HG02943 (cell line): ENCODE measurements at regions not wholly inside any gene's neighbourhood (a gene's known extent, or its start where the extent isn't known, plus 50 kb on each side); places are given as distances from the start of the nearest gene placed in this dataset.

ENCODE experiments used
- ATAC-seq: cut with Tn5 transposase; IDR thresholded peaks from one replicate; pipeline ENCODE4 v1.9.1; 2021; ENCODE audit warnings: mild to moderate bottlenecking, low read depth, moderate library complexity; ENCODE audit not compliant: unreplicated experiment

DNA sequence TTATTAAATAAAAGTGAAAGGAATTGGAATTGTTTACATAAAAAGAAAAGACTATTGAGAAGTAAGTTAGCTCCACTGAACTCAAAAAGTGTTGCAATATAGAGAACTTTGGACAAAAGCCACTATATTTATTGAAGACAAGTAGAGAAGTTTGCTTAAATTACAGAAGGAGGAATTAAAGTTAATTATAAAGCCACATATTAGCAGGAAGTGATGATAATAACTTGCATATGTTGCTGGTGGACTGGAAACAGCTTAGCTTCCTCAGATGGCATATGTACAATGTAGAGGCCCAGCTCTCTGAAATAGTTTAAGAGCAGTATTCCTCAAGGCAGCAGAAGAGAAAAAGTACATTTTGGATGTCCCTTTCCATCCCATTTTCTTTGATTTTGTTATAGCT, 400.7 kb downstream of the GATA3 start:
- ATAC-seq: no peak

DNA sequence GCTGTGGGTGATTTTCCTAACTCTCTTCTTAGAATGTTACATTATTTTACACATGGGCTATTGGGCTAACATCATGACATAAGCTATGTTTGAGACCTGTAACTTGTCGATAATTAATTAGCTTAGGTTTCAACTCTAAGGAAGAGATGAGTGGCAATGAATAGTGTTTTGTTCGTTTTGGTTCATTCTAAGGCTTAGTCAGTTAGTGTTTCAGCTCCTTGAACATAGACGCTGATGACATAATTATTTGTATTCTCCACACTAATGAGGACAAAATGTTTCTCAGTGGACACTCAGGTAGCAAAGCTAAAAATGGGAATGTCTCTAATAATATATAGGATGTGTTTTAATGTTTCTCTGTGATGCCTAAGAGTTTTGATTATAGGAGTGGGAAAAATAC, 401.9 kb downstream of the GATA3 start:
- ATAC-seq: no peak

GRCh38 chr10:8460626-8461025, 406.1 kb downstream of the GATA3 start:
- ATAC-seq: no peak

GRCh38 chr10:8462565-8462964, 408.1 kb downstream of the GATA3 start:
- ATAC-seq: no peak

DNA sequence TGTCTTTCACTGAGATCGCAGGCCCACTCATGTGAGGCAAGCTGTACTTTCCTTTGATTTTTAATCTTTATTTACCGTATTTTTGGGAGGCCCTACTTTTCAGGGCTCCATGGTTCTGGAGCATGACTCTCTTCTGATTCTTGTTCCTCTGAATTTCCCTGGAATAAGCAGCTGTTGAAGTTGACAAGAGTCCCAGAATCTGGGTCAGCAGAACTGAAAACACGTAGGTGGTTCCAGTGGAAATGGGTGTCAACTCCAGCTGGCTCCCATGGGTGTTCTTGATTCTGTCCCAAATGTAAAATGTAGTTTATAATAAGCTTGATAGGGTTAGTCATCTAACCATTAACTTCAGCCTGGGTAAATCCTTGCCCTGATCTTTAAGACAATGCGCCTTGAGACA, 409.4 kb downstream of the GATA3 start:
- no peak for ATAC-seq

DNA sequence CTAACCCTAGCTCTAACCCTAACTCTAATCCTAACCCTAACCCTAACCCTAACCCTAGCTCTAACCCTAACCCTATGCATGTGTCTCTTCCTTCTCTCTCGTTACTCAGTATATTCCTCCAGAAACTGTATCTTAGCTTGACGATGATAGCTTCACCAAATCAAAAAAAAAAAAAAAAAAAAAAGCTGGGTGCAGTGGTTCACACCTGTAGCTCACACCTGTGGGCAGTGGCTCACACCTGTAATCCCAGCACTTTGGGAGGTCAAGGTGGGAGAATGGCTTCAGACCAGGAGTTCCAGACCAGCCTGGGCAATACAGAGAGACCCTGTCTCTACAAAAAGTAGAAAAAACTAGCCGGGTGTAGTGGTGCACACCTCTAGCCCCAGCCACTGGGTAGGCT, 414.0 kb downstream of the GATA3 start:
- no peak for ATAC-seq

- no peak for ATAC-seq
Measured at GRCh38 chr10:8473205-8473604, 418.7 kb downstream of the GATA3 start.

GRCh38 chr10:8477300-8477699, 422.8 kb downstream of the GATA3 start:
- ATAC-seq: no peak

GRCh38 chr10:8481718-8482504, 427.4 kb downstream of the GATA3 start:
- ATAC-seq: no peak

DNA sequence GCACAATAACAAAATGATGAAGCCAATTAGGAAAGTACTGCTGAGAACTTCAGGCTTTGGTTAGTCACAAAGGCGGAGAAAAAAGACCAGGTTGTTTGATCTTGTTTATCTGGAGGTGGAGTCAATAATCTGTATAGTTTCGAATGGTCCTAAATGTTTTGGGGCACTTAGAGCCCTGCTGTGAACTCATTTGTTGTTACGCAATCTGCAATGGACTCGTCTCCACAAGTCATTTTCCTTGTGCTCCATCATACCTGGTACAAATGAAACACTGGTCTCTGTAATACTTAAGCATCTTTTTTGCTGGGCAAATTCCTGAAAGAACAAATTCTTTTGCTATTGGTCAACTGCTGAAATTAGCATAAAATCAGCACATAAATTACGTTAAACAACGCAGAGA, 430.5 kb downstream of the GATA3 start:
- no peak for ATAC-seq

DNA sequence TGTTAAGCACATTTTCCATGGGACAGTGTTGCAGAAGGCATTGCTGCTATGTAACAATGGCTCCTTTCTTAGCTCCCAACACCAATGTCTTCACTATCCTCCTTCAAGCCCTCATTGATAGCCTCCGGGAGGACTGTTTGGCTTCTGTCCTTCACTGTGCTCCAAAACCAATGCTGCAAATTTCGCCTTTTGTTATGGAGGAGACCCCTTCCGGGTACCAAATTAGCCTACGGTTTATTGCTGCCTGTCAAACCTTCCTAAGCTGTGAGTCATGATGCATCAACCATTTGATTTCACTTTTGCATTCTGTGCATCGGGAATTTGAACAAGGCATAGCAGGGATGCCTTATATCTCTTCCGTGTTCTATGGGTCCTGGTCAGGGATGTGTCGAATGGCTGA, 432.9 kb downstream of the GATA3 start:
- no peak for ATAC-seq

DNA sequence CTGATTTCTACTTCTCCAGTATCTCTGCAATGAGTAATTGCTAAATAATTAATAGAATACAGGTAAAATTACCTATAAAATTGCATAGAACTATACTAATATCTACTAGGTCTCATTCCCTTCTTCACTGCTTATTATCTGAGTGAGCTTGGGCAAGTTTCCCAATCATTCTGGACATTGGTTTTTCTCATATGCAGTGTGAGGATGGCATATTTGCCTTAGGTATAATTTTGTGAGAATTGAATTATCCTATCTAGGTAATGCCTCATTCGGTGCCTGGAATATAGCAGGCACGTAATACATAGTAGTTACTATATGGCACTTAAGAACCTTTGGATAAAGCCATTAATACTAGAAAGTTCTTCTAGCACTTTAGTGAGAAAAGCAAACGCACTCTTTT, 434.7 kb downstream of the GATA3 start:
- no peak for ATAC-seq

GRCh38 chr10:8489823-8490222, 435.3 kb downstream of the GATA3 start:
- no peak for ATAC-seq

GRCh38 chr10:8498290-8498689, 443.8 kb downstream of the GATA3 start:
- ATAC-seq: no peak

GRCh38 chr10:8498881-8499280, 444.4 kb downstream of the GATA3 start:
- ATAC-seq: no peak

DNA sequence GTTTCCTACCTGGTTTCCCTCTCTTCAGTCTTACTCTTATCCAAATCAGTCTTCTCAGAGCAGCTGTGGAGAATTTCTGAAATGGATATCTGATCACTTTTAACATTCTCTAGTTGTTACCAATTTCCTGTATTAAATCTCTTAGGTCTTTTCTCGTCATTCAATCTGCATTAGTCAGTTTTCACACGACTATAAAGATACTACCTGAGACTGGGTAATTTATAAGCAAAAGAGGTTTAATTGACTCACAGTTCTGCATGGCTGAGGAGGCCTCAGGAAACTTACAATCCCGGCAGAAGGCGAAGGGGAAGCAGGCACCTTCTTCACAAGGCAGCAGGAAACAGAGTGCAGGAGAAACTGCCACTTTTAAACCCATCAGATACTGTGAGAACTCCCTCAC, 444.8 kb downstream of the GATA3 start:
- ATAC-seq: no peak

DNA sequence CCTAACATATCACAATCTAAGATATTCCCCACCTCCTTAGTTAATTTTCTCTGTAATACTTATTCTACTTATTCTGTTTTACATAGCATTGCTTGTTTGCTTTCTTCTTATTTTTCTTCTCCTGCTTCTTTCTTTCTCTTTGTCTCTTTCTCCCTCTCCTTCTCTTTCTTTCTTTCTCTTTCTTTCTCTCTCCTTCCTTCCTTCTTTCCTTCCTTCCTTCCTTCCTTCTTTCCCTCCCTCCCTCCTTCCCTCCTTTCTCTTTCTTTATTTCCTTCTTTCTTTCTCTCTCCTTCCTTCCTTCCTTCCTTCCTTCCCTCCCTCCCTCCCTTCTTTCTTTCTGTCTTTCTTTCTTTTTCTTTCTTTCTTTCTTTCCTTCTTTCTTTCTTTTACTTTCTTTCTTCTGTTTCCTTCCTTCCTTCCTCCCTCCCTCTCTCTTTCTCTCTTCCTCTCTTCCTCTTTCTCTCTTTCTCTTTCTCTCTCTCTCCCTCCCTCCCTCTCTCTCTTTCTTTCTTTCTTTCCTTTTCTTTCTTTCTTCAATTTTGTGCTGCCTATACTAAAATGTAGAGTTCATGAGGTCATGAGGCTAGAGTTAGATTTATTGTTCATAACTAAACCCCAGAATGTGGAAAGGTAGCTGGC, 445.4 kb downstream of the GATA3 start:
- ATAC-seq: no peak

GRCh38 chr10:8502573-8502972, 448.1 kb downstream of the GATA3 start:
- no peak for ATAC-seq

DNA sequence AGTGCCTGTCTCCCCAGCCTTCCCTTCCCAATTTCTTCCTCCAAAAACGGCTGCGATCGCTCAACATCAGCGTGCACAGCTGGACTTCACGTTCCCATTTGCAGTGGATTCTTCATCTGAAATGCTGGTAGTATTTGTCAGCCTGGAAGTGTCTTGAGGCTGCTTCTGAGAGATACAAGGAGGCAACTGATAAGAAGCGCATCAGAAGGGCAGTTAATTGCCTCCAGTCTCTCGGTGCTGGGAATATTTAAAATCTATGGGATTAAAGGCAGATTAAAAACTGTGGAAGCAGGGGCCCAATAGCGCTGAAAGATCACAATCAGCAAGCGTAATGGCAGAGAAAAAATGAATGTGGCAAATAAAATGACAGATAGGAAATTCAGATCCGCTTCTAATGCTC, 450.0 kb downstream of the GATA3 start:
- ATAC-seq: no peak

- ATAC-seq: no peak
Measured at GRCh38 chr10:8507156-8507555, 452.7 kb downstream of the GATA3 start.

DNA sequence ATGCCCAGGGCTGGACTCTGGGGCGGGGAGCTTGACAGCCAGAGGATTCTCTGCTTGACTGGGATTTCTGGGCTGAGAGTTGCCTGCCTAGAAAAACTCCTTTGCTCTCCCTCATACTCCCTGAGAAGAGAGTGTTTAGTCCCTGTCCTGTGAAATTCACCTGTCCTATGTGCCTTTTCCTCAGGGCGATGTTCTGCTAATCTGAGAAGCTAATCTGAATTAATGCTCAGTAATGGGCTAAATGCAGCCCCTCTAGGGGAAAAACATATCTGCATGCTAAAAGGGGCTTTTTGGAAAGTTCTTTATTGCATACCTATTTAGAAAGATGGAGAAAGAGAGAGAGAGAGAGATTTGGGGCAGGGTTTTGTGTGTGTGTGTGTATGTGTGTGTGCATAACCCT, 454.4 kb downstream of the GATA3 start:
- ATAC-seq: no peak

GRCh38 chr10:8510471-8510870, 456.0 kb downstream of the GATA3 start:
- no peak for ATAC-seq
